ENCODE measurements at regions not wholly inside any gene's neighbourhood (a gene's known extent, or its start where the extent isn't known, plus 50 kb on each side); places are given as distances from the start of the nearest gene placed in this dataset.
A peak's percentile ranks its signal among the peaks of the same experiment; 100 is the strongest.

GRCh38 chr2:226431288-226431948 lies 368.2 kb downstream of the IRS1 start:
- peak; percentile 15 for DNase-seq (ENCODE audit: low spot score)

GRCh38 chr2:226429476-226429875 lies 370.1 kb downstream of the IRS1 start:
- no peak for DNase-seq (ENCODE audit: low spot score)

GRCh38 chr2:226427538-226428307 lies 371.9 kb downstream of the IRS1 start:
- peak; percentile 72 for DNase-seq (ENCODE audit: low spot score)

DNA sequence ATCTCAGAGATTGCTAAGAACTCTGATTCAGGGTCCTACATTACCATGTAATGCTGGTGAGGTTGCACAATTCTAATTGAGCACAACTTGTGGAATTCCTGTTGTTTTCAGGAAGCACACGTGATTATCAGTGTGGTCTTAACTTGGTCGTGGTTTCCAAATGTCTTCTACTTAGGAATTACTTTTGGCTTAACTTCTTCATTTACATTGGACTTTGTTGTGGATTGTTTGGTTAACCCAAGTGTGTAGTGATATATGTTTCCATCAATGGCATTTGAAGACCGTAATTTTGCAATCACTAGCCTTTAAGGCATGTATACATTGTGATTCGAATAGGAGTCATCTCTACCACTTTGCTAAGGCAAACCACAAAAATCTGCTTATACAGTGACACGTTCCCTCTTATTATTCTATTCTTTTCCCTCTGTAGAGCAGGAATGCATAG lies 373.3 kb downstream of the IRS1 start:
- peak; percentile 52 for DNase-seq (ENCODE audit: low spot score)

GRCh38 chr2:226424971-226425370 lies 374.6 kb downstream of the IRS1 start:
- DNase-seq (ENCODE audit: low spot score): no peak

DNA sequence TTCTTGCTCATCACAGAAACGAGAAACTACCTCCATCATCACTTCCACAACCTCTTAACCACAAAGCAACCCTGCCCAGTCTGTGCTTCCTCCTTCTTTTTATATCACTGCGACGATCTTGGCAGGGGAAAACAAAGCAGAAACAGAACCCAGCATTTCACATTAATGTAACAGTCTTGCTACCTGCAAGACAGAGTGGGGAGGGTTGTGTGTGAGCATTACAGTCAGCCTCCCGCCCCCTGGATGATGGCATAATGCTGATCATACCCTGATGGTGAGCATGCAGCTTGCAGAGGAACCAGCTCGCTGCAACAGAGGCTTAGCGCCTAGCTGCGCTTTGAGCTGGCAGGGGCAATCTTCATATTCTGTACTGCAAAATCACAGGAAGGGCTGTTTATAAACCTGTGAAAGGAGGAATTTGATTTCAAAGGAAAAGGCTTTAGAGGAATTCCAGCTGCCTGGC lies 376.1 kb downstream of the IRS1 start:
- DNase-seq (ENCODE audit: low spot score): no peak

DNA sequence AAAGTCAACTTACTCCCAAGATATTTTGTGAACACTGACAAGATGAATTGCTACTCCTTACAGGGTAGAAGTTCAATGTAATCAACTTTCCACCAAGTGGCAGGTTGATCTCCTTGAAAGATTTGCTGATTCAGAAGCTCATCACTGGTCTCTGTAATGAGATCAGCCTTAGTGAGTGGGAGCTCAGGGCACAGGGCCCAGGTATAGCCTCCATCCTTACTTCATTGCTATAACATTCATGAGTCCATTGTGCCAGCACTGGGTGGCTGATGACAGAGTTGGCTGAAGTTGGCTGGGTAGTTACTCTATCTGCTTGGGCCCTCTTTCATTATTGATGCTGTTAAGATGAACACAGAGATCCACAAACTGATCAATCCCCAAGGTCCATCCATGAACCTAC lies 379.0 kb downstream of the IRS1 start:
- DNase-seq (ENCODE audit: low spot score): no peak

GRCh38 chr2:226418521-226418920 lies 381.1 kb downstream of the IRS1 start:
- no peak for DNase-seq (ENCODE audit: low spot score)

GRCh38 chr2:226414335-226414734 lies 385.3 kb downstream of the IRS1 start:
- no peak for DNase-seq (ENCODE audit: low spot score)

DNA sequence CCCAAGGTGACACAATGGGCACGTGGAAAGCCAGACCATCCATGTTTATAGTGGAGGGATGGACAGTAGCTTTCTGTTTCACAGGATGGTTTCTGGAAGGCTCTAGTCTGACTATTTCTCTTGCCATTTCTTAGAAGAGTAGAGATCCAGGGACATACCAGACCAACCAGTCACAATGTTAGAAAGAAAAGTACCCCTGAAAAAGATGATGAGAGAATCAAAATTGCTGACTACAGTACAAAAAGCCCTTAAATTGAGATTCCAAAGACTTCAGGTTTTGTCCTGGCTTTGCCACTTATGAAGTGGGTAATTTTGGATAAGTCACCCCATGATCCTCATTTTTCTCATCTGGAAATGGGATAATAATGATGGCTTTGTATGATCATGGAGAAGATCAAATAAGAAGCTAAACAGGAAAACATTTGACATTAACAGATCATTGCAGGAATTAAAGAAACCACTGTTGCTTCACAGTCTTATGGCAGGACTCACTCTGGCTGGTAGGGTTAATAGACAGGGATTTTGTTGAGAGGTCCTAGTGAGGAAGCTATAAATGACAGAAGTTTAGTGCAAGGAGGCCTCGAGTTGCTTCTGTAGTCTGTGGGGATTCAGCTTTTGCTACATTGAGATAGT lies 386.0 kb downstream of the IRS1 start:
- no peak for DNase-seq (ENCODE audit: low spot score)

DNA sequence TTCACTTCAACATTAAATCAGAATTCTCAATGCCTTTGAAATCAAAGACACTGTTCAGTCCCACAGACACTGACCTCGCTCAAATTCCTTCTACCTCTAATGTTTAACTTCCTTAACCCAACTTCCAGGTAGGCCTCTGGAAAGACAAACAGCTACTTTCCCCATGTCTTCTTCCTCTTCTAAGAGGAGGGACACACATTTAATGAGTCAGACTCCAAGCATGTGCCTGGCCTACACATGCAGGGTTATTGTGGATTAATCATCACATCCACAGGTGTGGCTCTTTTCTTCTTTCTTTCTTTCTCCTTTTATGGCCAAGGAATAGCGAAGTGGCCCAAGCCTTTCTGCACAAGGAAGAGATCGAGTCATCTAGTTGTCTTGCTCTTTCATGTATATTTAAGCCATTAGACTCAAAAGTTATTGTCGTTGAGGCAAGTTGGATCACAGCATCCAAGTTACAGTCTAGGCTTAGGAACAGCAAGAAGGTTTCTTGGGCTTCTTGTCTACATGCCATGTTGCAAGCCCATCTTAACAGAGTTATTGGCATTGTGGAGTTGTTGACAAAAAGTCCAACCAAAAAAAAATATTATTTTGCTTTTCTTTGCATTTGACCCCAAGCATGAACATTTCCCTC lies 387.8 kb downstream of the IRS1 start:
- DNase-seq (ENCODE audit: low spot score): peak; percentile 16

DNA sequence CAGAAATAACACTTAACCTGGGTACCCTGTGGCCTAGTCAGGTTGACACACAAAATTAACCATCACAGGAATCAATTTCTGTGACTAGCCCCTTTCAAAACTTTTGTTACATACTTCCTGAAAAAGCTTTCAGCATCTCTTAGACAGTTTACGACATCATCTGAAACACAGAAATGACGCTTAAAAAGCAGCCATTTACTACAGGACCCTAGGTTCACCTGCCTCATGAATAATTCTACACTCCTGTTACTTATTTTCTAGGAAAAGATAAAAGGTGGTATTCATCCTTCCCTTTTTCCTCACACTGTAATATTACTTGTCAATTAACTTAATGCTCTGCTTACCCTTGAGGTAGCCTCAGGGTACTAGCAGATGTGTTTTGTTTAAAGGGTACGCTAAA lies 388.4 kb downstream of the IRS1 start:
- no peak for DNase-seq (ENCODE audit: low spot score)

GRCh38 chr2:226410247-226410835 lies 389.3 kb downstream of the IRS1 start:
- DNase-seq (ENCODE audit: low spot score): no peak

GRCh38 chr2:226409134-226409533 lies 390.5 kb downstream of the IRS1 start:
- DNase-seq (ENCODE audit: low spot score): no peak

GRCh38 chr2:226408141-226408540 lies 391.5 kb downstream of the IRS1 start:
- DNase-seq (ENCODE audit: low spot score): no peak

DNA sequence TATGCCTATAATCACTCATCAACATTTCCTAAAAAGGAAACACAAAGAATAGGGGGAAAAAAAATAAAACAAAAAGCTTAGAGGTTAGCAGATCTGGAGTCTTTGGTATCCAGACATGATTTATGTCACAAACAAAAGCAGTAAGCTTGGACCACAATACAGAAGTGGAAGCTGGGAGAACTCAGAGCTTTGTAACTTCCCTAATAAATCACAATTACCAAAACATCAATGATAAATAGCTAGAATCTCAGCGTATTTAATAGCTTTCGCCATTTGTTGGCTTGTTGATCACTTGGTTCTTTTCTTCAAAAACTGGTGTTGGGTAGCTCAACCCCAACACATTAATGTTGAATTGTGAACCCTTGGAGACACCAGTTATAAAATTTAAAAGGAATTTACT lies 392.5 kb downstream of the IRS1 start:
- no peak for DNase-seq (ENCODE audit: low spot score)

DNA sequence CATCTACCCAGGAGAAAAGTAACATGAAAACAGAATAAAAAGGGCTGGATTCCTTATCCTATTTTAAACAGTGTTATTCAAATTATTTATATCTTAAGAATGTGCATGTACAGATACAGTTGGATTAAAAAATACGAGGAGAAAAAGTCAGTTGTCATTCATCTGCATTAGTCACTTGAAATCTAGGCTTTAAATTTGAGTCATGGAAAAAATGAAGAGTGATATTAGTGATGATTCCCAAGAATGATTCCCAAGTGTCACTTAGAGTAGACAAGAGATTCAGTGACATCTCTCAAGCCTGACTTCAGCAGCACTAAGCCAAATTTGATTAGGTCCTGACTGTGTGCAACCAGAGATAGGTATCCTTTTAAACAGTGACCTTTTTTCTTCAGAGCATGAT lies 394.2 kb downstream of the IRS1 start:
- no peak for DNase-seq (ENCODE audit: low spot score)

DNA sequence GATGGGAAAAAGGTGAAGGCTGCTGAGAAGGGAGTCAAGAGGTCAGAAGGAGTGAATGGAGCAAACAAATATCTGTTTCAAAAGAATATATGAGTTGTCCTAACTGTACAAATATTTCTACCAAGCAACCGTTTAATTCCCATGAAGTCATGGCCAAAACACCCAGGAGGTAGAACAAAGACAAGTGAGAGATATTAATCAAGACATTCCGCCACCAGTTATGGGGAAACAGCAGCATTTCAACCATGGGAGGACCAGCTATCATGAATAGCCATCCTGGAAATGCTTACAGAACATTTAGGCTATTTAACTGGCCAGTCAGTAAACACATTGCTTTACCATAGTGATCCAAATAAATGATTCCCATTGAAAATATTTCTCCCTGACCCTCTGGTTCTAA lies 396.3 kb downstream of the IRS1 start:
- no peak for DNase-seq (ENCODE audit: low spot score)

GRCh38 chr2:226399006-226399405 lies 400.6 kb downstream of the IRS1 start:
- DNase-seq (ENCODE audit: low spot score): no peak

GRCh38 chr2:226398580-226398979 lies 401.0 kb downstream of the IRS1 start:
- no peak for DNase-seq (ENCODE audit: low spot score)

- peak; percentile 17 for DNase-seq (ENCODE audit: low spot score)
Measured at GRCh38 chr2:226396541-226396940, 403.1 kb downstream of the IRS1 start.

DNA sequence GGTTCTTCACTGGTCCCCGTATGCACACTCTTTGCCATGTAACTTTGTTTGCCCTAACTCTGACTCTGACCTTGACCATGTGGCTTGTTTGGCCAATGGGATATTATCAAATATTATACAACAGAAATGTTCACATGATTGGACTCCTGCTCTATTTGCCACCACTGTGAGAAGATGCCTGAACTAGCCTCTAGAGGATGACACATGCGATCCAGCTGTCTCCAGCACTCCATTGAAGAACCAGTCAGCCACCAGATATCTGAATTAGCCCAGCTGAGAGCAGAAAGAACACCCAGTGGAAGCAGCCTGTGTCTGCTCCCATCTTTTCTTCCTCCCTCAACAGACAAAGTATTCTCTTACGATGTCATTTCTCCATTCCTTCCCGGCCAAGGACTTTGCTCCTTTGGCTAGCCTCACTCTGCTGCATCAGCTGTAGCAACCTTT lies 412.1 kb downstream of the IRS1 start:
- no peak for DNase-seq (ENCODE audit: low spot score)

Data from GM03348 (cell line).